ENCODE measurements at regions not wholly inside any gene's neighbourhood (a gene's known extent, or its start where the extent isn't known, plus 50 kb on each side); places are given as distances from the start of the nearest gene placed in this dataset.

DNA sequence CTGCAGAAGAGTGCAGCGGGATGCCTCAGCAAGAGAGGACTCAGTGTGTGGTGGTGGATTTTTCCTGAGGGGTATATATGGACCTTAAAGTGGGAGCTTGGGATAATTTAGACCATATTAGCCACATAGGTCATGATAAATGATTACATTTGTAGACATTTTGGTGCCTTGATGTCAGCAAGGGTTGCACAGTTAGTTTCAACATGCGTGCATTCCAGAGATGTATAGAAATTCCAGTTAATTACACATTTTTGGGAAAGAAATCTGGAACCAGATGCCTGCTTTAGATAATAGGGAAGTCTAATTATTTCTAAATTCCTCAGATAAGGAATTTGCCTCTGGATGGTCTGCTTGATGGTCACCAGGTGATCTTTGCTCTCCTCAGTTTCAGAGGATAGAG, 440.6 kb upstream of the PAPPA start:
- WGBS, 3 donors: 74 to 82% (median 75%) methylated on average over 2 of the region's 2 CpGs
- TF ChIP-seq POLR2A (IDR thresholded peaks at IDR 0.05) (no peak), EP300 (IDR thresholded peaks at IDR 0.05) (no peak)
- TF ChIP-seq, protein P1, sequence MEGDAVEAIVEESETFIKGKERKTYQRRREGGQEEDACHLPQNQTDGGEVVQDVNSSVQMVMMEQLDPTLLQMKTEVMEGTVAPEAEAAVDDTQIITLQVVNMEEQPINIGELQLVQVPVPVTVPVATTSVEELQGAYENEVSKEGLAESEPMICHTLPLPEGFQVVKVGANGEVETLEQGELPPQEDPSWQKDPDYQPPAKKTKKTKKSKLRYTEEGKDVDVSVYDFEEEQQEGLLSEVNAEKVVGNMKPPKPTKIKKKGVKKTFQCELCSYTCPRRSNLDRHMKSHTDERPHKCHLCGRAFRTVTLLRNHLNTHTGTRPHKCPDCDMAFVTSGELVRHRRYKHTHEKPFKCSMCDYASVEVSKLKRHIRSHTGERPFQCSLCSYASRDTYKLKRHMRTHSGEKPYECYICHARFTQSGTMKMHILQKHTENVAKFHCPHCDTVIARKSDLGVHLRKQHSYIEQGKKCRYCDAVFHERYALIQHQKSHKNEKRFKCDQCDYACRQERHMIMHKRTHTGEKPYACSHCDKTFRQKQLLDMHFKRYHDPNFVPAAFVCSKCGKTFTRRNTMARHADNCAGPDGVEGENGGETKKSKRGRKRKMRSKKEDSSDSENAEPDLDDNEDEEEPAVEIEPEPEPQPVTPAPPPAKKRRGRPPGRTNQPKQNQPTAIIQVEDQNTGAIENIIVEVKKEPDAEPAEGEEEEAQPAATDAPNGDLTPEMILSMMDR (IDR thresholded peaks at IDR 0.05): no peak
- Histone ChIP-seq H3K27me3 (no peaks in the 10 kb centered on the region), H3K36me3 (no peaks in the 10 kb centered on the region), H3K9me3 (no peaks in the 10 kb centered on the region), H3K27ac (no peak overlapping the region), H3K4me3 (no peak overlapping the region), H3K4me1 (ENCODE audit: insufficient read depth) (no peaks in the 10 kb centered on the region)
- intact Hi-C loops (cut with DNase I): no loop called here
- DNase-seq: no peak

DNA sequence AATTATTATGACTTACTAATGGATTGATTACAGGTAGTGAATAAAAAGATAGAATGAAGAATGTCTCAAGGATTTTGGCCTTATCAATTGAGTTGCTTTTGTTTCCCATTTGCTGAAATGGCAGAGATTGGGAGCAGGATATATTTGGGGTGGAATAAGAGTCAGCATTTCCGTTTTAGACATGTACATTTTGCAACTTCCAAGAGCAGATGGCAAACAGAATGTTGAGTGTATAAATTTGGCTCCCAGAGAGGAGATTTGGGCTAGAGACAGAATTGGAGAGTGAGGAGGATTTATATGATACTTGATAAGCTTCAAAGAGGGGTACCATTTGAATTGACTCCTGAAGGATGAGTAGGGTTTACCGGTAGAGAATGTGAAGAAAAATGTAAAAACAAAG, 437.9 kb upstream of the PAPPA start:
- Histone ChIP-seq H3K27me3 (no peaks in the 10 kb centered on the region), H3K27ac (no peak overlapping the region), H3K4me1 (ENCODE audit: insufficient read depth) (no peaks in the 10 kb centered on the region), H3K4me3 (no peak overlapping the region), H3K9me3 (no peaks in the 10 kb centered on the region), H3K36me3 (no peaks in the 10 kb centered on the region)
- DNase-seq: no peak
- intact Hi-C loops (cut with DNase I): no loop called here
- 15 to 37% (median 28%) methylated on average over 2 of the region's 2 CpGs for WGBS, 3 donors
- TF ChIP-seq EP300 (IDR thresholded peaks at IDR 0.05) (no peak), POLR2A (IDR thresholded peaks at IDR 0.05) (no peak)
- TF ChIP-seq, protein P1 (IDR thresholded peaks at IDR 0.05): no peak

DNA sequence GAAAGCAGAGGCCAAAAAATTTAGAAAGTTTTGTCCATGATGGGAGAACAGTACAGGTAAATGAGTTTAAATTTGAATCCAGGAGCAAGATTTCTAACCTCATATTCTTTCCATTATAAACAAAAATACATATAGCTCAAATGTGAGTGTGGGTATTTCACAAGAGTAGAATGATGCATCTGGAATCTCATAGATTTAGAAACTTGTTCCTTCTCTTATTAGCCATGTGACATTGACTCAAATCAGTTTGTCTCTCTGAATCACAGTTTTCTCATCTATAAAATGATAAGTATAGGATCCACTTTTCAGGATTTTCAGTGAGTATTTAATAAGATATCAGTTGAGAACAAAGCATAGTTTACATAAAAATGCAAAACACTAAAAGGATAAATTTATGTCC, 436.3 kb upstream of the PAPPA start:
- intact Hi-C loops (cut with DNase I): no loop called here

DNA sequence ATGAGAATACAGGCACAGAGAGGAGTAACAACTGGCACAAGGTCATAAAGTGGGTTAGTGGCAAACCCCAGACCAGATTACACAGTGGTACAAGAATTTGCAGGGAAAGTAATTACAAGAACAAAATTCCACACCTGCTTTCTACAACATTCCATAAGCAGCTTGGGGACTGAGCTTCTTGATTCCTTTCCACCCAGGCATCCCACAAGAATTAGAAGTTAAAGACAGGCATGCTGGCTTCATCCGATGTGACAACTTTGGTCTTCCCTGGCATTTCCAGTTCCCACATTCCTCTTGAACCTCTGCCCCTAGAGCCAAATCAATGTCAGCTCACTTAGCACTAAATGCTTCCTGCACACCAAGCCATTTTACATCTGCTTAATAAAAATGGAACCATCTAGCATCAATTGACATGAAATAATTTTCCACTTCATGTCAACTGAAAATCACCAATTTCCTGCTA, 435.8 kb upstream of the PAPPA start:
- Histone ChIP-seq H3K4me1 (ENCODE audit: insufficient read depth) (no peaks in the 10 kb centered on the region), H3K27me3 (no peaks in the 10 kb centered on the region), H3K36me3 (no peaks in the 10 kb centered on the region), H3K9me3 (no peaks in the 10 kb centered on the region), H3K4me3 (no peak overlapping the region), H3K27ac (no peak overlapping the region)
- 74 to 89% (median 79%) methylated on average over 1 of the region's 1 CpG for WGBS, 3 donors
- no peak for TF ChIP-seq POLR2A (IDR thresholded peaks at IDR 0.05)
- TF ChIP-seq EP300 (IDR thresholded peaks at IDR 0.05): no peak
- TF ChIP-seq, protein P1 (IDR thresholded peaks at IDR 0.05): no peak
- no peak for DNase-seq
- intact Hi-C loops (cut with DNase I): no loop called here

More for the DNA sequence above, 436.3 kb upstream of the PAPPA start:
- DNase-seq: no peak
- H3K4me3 ChIP-seq: no peak overlapping the region
- H3K4me1 ChIP-seq (ENCODE audit: insufficient read depth): no peaks in the 10 kb centered on the region
- no peaks in the 10 kb centered on the region for H3K9me3 ChIP-seq
- H3K36me3 ChIP-seq: no peaks in the 10 kb centered on the region
- TF ChIP-seq, protein P1 (IDR thresholded peaks at IDR 0.05): no peak
- TF ChIP-seq EP300 (IDR thresholded peaks at IDR 0.05) (no peak), POLR2A (IDR thresholded peaks at IDR 0.05) (no peak)
- H3K27ac ChIP-seq: no peak overlapping the region
- no peaks in the 10 kb centered on the region for H3K27me3 ChIP-seq

DNA sequence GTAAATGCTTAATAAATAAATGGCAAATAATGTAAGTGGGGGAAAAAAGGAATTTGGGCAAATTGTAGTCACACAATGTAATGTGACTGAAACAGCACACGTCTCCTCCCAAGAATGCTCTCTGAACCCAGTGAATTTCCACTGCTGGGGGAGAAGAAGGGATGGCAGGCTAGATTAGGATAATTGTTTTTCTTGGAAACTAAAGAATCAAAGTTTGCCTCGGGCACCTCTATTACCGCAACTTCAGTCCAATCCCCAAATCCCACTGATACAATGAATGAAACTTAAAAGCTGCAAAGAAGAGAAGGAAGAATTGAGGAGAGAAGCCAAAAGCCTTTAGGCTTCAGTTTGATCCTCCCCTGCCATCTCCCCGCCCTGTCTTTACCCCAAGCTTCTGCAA, 423.2 kb upstream of the PAPPA start:
- WGBS, 3 donors: 64 to 72% (median 68%) methylated on average over 4 of the region's 4 CpGs
- no peaks in the 10 kb centered on the region for H3K36me3 ChIP-seq
- no peak overlapping the region for H3K4me3 ChIP-seq
- DNase-seq: no peak
- H3K27ac ChIP-seq: no peak overlapping the region
- H3K9me3 ChIP-seq: no peaks in the 10 kb centered on the region
- TF ChIP-seq EP300 (IDR thresholded peaks at IDR 0.05) (no peak), POLR2A (IDR thresholded peaks at IDR 0.05) (no peak)
- TF ChIP-seq, protein P1 (IDR thresholded peaks at IDR 0.05): no peak
- intact Hi-C loops (cut with DNase I): no loop called here
- H3K4me1 ChIP-seq (ENCODE audit: insufficient read depth): no peaks in the 10 kb centered on the region
- H3K27me3 ChIP-seq: no peaks in the 10 kb centered on the region
